A549 (cell line): ENCODE measurements at regions not wholly inside any gene's neighbourhood (a gene's known extent, or its start where the extent isn't known, plus 50 kb on each side); places are given as distances from the start of the nearest gene placed in this dataset.

Experiments
- ATAC-seq, 2 experiments: fragments of 200-7000 bp in 1 of 2; fragments of >200 bp in 1 of 2; cut with Nextera tagmentation in 1 of 2; cut with Tn5 transposase in 1 of 2; 3 replicates each; pipeline versions ENCODE4 v1.8.0 to v1.9.1; 2018 to 2020; ENCODE audit warnings: mild to moderate bottlenecking in 1 of 2, moderate library complexity in 1 of 2
- CTCF ChIA-PET: fragments of 300-600 bp; sonication (Branson Sonifier 250); formaldehyde crosslinking; extraction: SDS; loops from one replicate; lab custom pipeline; 2021; ENCODE audit warnings: antibody characterized with exemption, inconsistent platforms; lab: Yijun Ruan, JAX
- POLR2A ChIA-PET: fragments of 350-600 bp; formaldehyde crosslinking; extraction: SDS; loops from one replicate; lab custom pipeline; 2021; ENCODE audit warnings: antibody characterized with exemption, inconsistent platforms; lab: Yijun Ruan, JAX
- DNase-seq, 2 experiments: peaks; one replicate each; pipeline versions ENCODE4 v3.0.0 to v3.0.0-alpha.2; 2011 to 2016; ENCODE audit warnings: low read depth in 1 of 2, low spot score in 1 of 2
- FAIRE-seq: peaks from 2 replicates; lab custom pipeline; 2011; peaks lifted over from hg19 to GRCh38; lab: Jason Lieb, UNC
- H3K27ac ChIP-seq, 2 experiments: fragments of >200 bp; sonication (Bioruptor Twin); formaldehyde crosslinking; 3 replicates each; pipeline ENCODE4 v1.5.1; 2016 to 2017
- H3K4me1 ChIP-seq: fragments of >200 bp; sonication (Bioruptor Twin); formaldehyde crosslinking; 3 replicates; pipeline ENCODE4 v1.6.1; 2016
- H3K4me2 ChIP-seq: fragments of >200 bp; sonication (Bioruptor Twin); formaldehyde crosslinking; 3 replicates; pipeline ENCODE4 v1.6.1; 2016
- H3K4me3 ChIP-seq: fragments of >200 bp; sonication (Bioruptor Twin); formaldehyde crosslinking; 3 replicates; pipeline ENCODE4 v1.5.1; 2016
- H3K9me3 ChIP-seq: fragments of >200 bp; sonication (Bioruptor Twin); formaldehyde crosslinking; 3 replicates; pipeline ENCODE4 v1.6.1; 2016
- ATOH8 ChIP-seq: fragments of 250-450 bp; sonication (Bioruptor Pico); IDR thresholded peaks from 2 replicates; pipeline ENCODE4 v1.5.0; 2020; ENCODE audit warnings: low read depth, mild to moderate bottlenecking, moderate library complexity
- CEBPB ChIP-seq, 2 experiments: fragments of >200 bp in 1 of 2; sonication (Bioruptor Twin) in 1 of 2; formaldehyde crosslinking in 1 of 2; IDR thresholded peaks; 2 replicates each; pipeline ENCODE4 v1.6.1; 2012 to 2016
- CHD4 ChIP-seq: fragments of 200-600 bp; sonication (generic); IDR thresholded peaks from 2 replicates; pipeline ENCODE4 v1.6.1; 2016; ENCODE audit warnings: antibody characterized with exemption, mild to moderate bottlenecking, borderline replicate concordance
- CTCF ChIP-seq: fragments of >200 bp; sonication (Bioruptor Twin); formaldehyde crosslinking; IDR thresholded peaks from 3 replicates; pipeline ENCODE4 v1.5.1; 2016
- E2F6 ChIP-seq: IDR thresholded peaks from 2 replicates; pipeline ENCODE4 v1.6.1; 2012; ENCODE audit warnings: low read depth, borderline replicate concordance
- ELK1 ChIP-seq: fragments of 150-350 bp; IDR thresholded peaks from 2 replicates; pipeline ENCODE4 v1.6.1; 2014; ENCODE audit warnings: low read depth, mild to moderate bottlenecking, low read length
- FOSL2 ChIP-seq, 2 experiments: fragments of 450-650 bp in 1 of 2; fragments of >200 bp in 1 of 2; sonication (Bioruptor Twin) in 1 of 2; formaldehyde crosslinking; IDR thresholded peaks; 2 replicates each; pipeline versions ENCODE4 v1.5.0 to v1.6.1; 2016 to 2020; ENCODE audit warnings: mild to moderate bottlenecking in 1 of 2, moderate library complexity in 1 of 2
- GATA3 ChIP-seq: IDR thresholded peaks from 2 replicates; pipeline ENCODE4 v1.6.1; 2012; ENCODE audit warnings: borderline replicate concordance
- HDAC2 ChIP-seq: fragments of 200-600 bp; sonication (generic); IDR thresholded peaks from 2 replicates; pipeline ENCODE4 v1.6.1; 2016
- HES2 ChIP-seq: fragments of >200 bp; sonication (Bioruptor Twin); formaldehyde crosslinking; IDR thresholded peaks from 2 replicates; pipeline ENCODE4 v1.6.1; 2016
- HEYL ChIP-seq: fragments of 250-450 bp; sonication (Bioruptor Pico); IDR thresholded peaks from 2 replicates; pipeline ENCODE4 v1.8.0; 2021; ENCODE audit warnings: mild to moderate bottlenecking, moderate library complexity
- HMGXB4 ChIP-seq: fragments of 250-450 bp; sonication (Bioruptor Pico); IDR thresholded peaks from 2 replicates; pipeline ENCODE4 v1.5.0; 2021; ENCODE audit warnings: mild to moderate bottlenecking, moderate library complexity, borderline replicate concordance
- HOXB13 ChIP-seq: fragments of 250-450 bp; sonication (Bioruptor Pico); IDR thresholded peaks from 2 replicates; pipeline ENCODE4 v1.5.0; 2020; ENCODE audit warnings: low read depth, mild to moderate bottlenecking, moderate library complexity
- HOXB5 ChIP-seq: fragments of 250-450 bp; sonication (Bioruptor Pico); IDR thresholded peaks from 2 replicates; pipeline ENCODE4 v1.5.0; 2020; ENCODE audit warnings: mild to moderate bottlenecking, moderate library complexity
- JUN ChIP-seq, 2 experiments: fragments of >200 bp; sonication (Bioruptor Twin); formaldehyde crosslinking; IDR thresholded peaks; 2 replicates in 1 of 2; 3 replicates in 1 of 2; pipeline ENCODE4 v1.6.1; 2016 to 2017
- JUNB ChIP-seq: fragments of >200 bp; sonication (Bioruptor Twin); formaldehyde crosslinking; IDR thresholded peaks from 2 replicates; pipeline ENCODE4 v1.6.1; 2016
- NFE2L2 ChIP-seq: fragments of 150-350 bp; conservative IDR thresholded peaks from 2 replicates; pipeline ENCODE4 v1.6.1; 2014; ENCODE audit warnings: low read length
- NR3C1 ChIP-seq: fragments of >200 bp; sonication (Bioruptor Twin); formaldehyde crosslinking; IDR thresholded peaks from 3 replicates; pipeline ENCODE4 v1.6.1; 2017
- PHF8 ChIP-seq: fragments of 200-600 bp; sonication (generic); IDR thresholded peaks from 2 replicates; pipeline ENCODE4 v1.6.1; 2016; ENCODE audit warnings: low read depth, mild to moderate bottlenecking, antibody characterized with exemption, moderate library complexity, borderline replicate concordance
- POLR2A ChIP-seq: IDR thresholded peaks from 2 replicates; pipeline ENCODE4 v1.6.1; 2012; ENCODE audit warnings: mild to moderate bottlenecking, low read length
- POLR2AphosphoS2 ChIP-seq: conservative IDR thresholded peaks from 2 replicates; pipeline ENCODE4 v1.6.1; 2012; ENCODE audit warnings: low read length, improper control_type of control experiment, inconsistent platforms
- RAD21 ChIP-seq, 2 experiments: fragments of >200 bp in 1 of 2; sonication (Bioruptor Twin) in 1 of 2; formaldehyde crosslinking in 1 of 2; IDR thresholded peaks in 1 of 2; conservative IDR thresholded peaks in 1 of 2; 2 replicates in 1 of 2; 3 replicates in 1 of 2; pipeline ENCODE4 v1.6.1; 2012 to 2018; ENCODE audit warnings: inconsistent platforms in 1 of 2
- RARB ChIP-seq: fragments of 250-450 bp; sonication (Bioruptor Pico); IDR thresholded peaks from 2 replicates; pipeline ENCODE4 v1.8.0; 2021; ENCODE audit warnings: mild to moderate bottlenecking, moderate library complexity
- SMC3 ChIP-seq: fragments of >200 bp; sonication (Bioruptor Twin); formaldehyde crosslinking; IDR thresholded peaks from 3 replicates; pipeline ENCODE4 v1.6.1; 2018; ENCODE audit warnings: inconsistent platforms
- TFCP2L1 ChIP-seq: fragments of 250-450 bp; sonication (Bioruptor Pico); IDR thresholded peaks from 2 replicates; pipeline ENCODE4 v1.5.0; 2021; ENCODE audit warnings: mild to moderate bottlenecking
- ZFP36 ChIP-seq: fragments of 450-650 bp; IDR thresholded peaks from 2 replicates; pipeline ENCODE4 v1.6.1; 2014; ENCODE audit warnings: borderline replicate concordance; ENCODE audit not compliant: partially characterized antibody
- ZNF302 ChIP-seq: fragments of 250-450 bp; sonication (Bioruptor Pico); IDR thresholded peaks from 2 replicates; pipeline ENCODE4 v1.9.0; 2021; ENCODE audit warnings: inconsistent platforms, mild to moderate bottlenecking, moderate library complexity
- ZSCAN20 ChIP-seq: fragments of 250-450 bp; sonication (Bioruptor Pico); IDR thresholded peaks from 2 replicates; pipeline ENCODE4 v1.8.0; 2022; ENCODE audit warnings: mild to moderate bottlenecking, moderate library complexity
- WGBS: methylation state at CpG from one replicate; pipeline ENCODE4 v1.1.6; 2017; ENCODE audit errors: missing lambda C conversion rate; 5-methylcytosine and 5-hydroxymethylcytosine counted together

- 2% methylated on average over 1 of the region's 1 CpG for WGBS
- FAIRE-seq (no peak), DNase-seq (no peak), ATAC-seq (no peak)
- ChIA-PET POLR2A (no interaction called here), CTCF (no interaction called here)
- TF ChIP-seq NR3C1 (no peak), ZNF302 (CRISPR knock-in tag) (no peak), JUNB (no peak), NFE2L2 (no peak), FOSL2 (IDR thresholded peaks at IDR 0.05) (no peak), FOSL2 (CRISPR knock-in tag; IDR thresholded peaks at IDR 0.05) (no peak), HEYL (no peak), CHD4 (no peak), HMGXB4 (CRISPR knock-in tag) (no peak), HDAC2 (no peak), RAD21 (conservative IDR thresholded peaks at IDR 0.05 in 1 of 2, IDR thresholded peaks at IDR 0.05 in 1 of 2) (no peak), GATA3 (no peak), HOXB5 (no peak), POLR2A (no peak), TFCP2L1 (CRISPR knock-in tag) (no peak), ATOH8 (no peak), HOXB13 (CRISPR knock-in tag) (no peak), SMC3 (no peak)
- Histone ChIP-seq H3K4me3 (no peak overlapping the region), H3K4me1 (no peaks in the 10 kb centered on the region), H3K9me3 (no peaks in the 10 kb centered on the region), H3K4me2 (no peak overlapping the region), H3K27ac (no peak overlapping the region)
Measured at GRCh38 chr7:10106609-10107008, 867.1 kb upstream of the PHF14 start.

GRCh38 chr7:10116511-10116910, 857.2 kb upstream of the PHF14 start:
- Histone ChIP-seq H3K27ac (no peak overlapping the region), H3K4me2 (no peak overlapping the region), H3K4me1 (no peaks in the 10 kb centered on the region), H3K9me3 (no peaks in the 10 kb centered on the region), H3K4me3 (no peak overlapping the region)
- DNase-seq: no peak
- ChIA-PET CTCF (interaction anchor here (0.7 kb wide), 1 partner anchor 60 kb away, joined by 3 read pairs; no protein-coding TSS in a partner anchor), POLR2A (no interaction called here)
- no peak for FAIRE-seq
- no peak for TF ChIP-seq HOXB5
- no peak for TF ChIP-seq ZFP36
- TF ChIP-seq CEBPB (IDR thresholded peaks at IDR 0.05): no peak
- no peak for TF ChIP-seq ZSCAN20 (CRISPR knock-in tag)
- TF ChIP-seq RARB (CRISPR knock-in tag): no peak
- TF ChIP-seq HES2: no peak
- no peak for TF ChIP-seq HEYL
- TF ChIP-seq ELK1: no peak
- TF ChIP-seq CTCF: no peak
- no peak for TF ChIP-seq TFCP2L1 (CRISPR knock-in tag)
- no peak for TF ChIP-seq JUN (IDR thresholded peaks at IDR 0.05)
- no peak for TF ChIP-seq POLR2AphosphoS2
- no peak for TF ChIP-seq PHF8
- no peak for TF ChIP-seq NFE2L2
- TF ChIP-seq E2F6: no peak
- 35% methylated on average over 6 of the region's 6 CpGs for WGBS
- no peak for ATAC-seq
